Fibroblast of lung (primary cell): ENCODE measurements at regions not wholly inside any gene's neighbourhood (a gene's known extent, or its start where the extent isn't known, plus 50 kb on each side); places are given as distances from the start of the nearest gene placed in this dataset.

Experiments used
- CTCF ChIP-seq, 2 donors: IDR thresholded peaks in 1 of 2; conservative IDR thresholded peaks in 1 of 2; 1 replicate in 1 of 2; 2 replicates in 1 of 2; pipeline ENCODE4 v1.5.1; 2011 to 2012; ENCODE audit warnings: low read length in 2 of 2, control low read depth in 1 of 2, inconsistent platforms in 1 of 2, low read depth in 1 of 2, mild to moderate bottlenecking in 1 of 2
- EZH2 ChIP-seq: IDR thresholded peaks from 2 replicates; pipeline ENCODE4 v1.5.1; 2012; ENCODE audit warnings: low read length, control low read depth, mild to moderate bottlenecking; ENCODE audit errors: missing control alignments

DNA sequence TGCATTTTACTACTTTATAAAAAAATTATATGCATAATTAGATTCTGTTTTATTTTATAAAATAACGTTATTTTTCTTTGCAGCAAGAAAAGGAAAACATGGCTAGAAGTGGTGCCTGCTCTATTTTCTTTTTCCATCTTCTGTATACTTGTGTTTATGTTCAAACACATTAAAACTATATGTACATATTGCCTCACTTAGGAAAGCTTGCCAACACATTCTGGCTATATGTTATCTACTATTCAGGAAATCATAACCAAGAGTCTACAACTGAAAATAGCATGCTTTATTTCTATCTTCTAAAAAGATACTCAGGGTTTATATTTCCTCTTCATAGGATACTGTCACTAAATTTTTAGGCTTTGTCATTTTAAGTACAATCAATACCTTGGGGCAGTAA, 90.2 kb upstream of the KCNMB2 start:
- TF ChIP-seq CTCF (conservative IDR thresholded peaks at IDR 0.05 in 1 of 2, IDR thresholded peaks at IDR 0.05 in 1 of 2; ENCODE audit: low read depth in 1 of 2, low read length in 2 of 2) (no peak), EZH2 (no peak)
